ENCODE measurements at regions not wholly inside any gene's neighbourhood (a gene's known extent, or its start where the extent isn't known, plus 50 kb on each side); places are given as distances from the start of the nearest gene placed in this dataset.
"Not testable (repeated sequence)": the region's sequence is repeated elsewhere in the genome, so short reads cannot be mapped to it uniquely, and the experiment has no call there.

- DNase-seq (ENCODE audit: low read depth), result no peak
Observed at GRCh38 chr10:91745090-91745831, 53.0 kb upstream of the TNKS2 start.

- no peak for DNase-seq (ENCODE audit: low read depth)
Observed at GRCh38 chr10:91743465-91743864, 54.8 kb upstream of the TNKS2 start.

- DNase-seq (ENCODE audit: low read depth), result no peak
Observed at GRCh38 chr10:91742229-91742628, 56.0 kb upstream of the TNKS2 start.

GRCh38 chr10:91741356-91741755 lies 56.9 kb upstream of the TNKS2 start:
- DNase-seq (ENCODE audit: low read depth), result no peak

GRCh38 chr10:91740353-91740924 lies 57.8 kb upstream of the TNKS2 start:
- DNase-seq (ENCODE audit: low read depth), result no peak

GRCh38 chr10:91732265-91732664 lies 66.0 kb upstream of the TNKS2 start:
- DNase-seq (ENCODE audit: low read depth), result not testable (repeated sequence)

- not testable (repeated sequence) for DNase-seq (ENCODE audit: low read depth)
Observed at GRCh38 chr10:91729339-91729738, 68.9 kb upstream of the TNKS2 start.

- no peak for DNase-seq (ENCODE audit: low read depth)
Observed at GRCh38 chr10:91726355-91726754, 71.9 kb upstream of the TNKS2 start.

- no peak for DNase-seq (ENCODE audit: low read depth)
Observed at GRCh38 chr10:91724933-91725332, 73.3 kb upstream of the TNKS2 start.

GRCh38 chr10:91713461-91714072 lies 80.7 kb upstream of the PPP1R3C start:
- no peak for DNase-seq (ENCODE audit: low read depth)

- DNase-seq (ENCODE audit: low read depth), result no peak
Observed at GRCh38 chr10:91711885-91712680, 79.2 kb upstream of the PPP1R3C start.

- DNase-seq (ENCODE audit: low read depth), result no peak
Observed at GRCh38 chr10:91709394-91709798, 76.5 kb upstream of the PPP1R3C start.

- no peak for DNase-seq (ENCODE audit: low read depth)
Observed at GRCh38 chr10:91708174-91708861, 75.4 kb upstream of the PPP1R3C start.

- DNase-seq (ENCODE audit: low read depth), result no peak
Observed at GRCh38 chr10:91707236-91707635, 74.4 kb upstream of the PPP1R3C start.

- no peak for DNase-seq (ENCODE audit: low read depth)
Observed at GRCh38 chr10:91705948-91706670, 73.2 kb upstream of the PPP1R3C start.

- DNase-seq (ENCODE audit: low read depth), result no peak
Observed at GRCh38 chr10:91702620-91703019, 69.7 kb upstream of the PPP1R3C start.

- DNase-seq (ENCODE audit: low read depth), result peak; percentile 61
Observed at GRCh38 chr10:91700788-91701444, 68.0 kb upstream of the PPP1R3C start.

GRCh38 chr10:91700273-91700672 lies 67.4 kb upstream of the PPP1R3C start:
- DNase-seq (ENCODE audit: low read depth), result no peak

- DNase-seq (ENCODE audit: low read depth), result no peak
Observed at GRCh38 chr10:91698258-91698657, 65.4 kb upstream of the PPP1R3C start.

GRCh38 chr10:91694170-91694794 lies 61.4 kb upstream of the PPP1R3C start:
- DNase-seq (ENCODE audit: low read depth), result no peak
